ENCODE measurements at regions not wholly inside any gene's neighbourhood (a gene's known extent, or its start where the extent isn't known, plus 50 kb on each side); places are given as distances from the start of the nearest gene placed in this dataset.
"Not testable (repeated sequence)": the region's sequence is repeated elsewhere in the genome, so short reads cannot be mapped to it uniquely, and the experiment has no call there.

GRCh38 chr3:138890555-138891187 is 55.9 kb upstream of the PIK3CB start:
- in situ Hi-C loops (cut with MboI; ENCODE audit: low sequenced_read_pairs, unreplicated experiment) = no loop called here
- TF ChIP-seq CTCF (IDR thresholded peaks at IDR 0.05; ENCODE audit: borderline replicate concordance, control extremely low read depth, extremely low read depth, insufficient read depth, missing control alignments) = no peak
- peak; percentile 63 for DNase-seq (ENCODE audit: low spot score)

GRCh38 chr3:138889792-138890191 is 55.1 kb upstream of the PIK3CB start:
- TF ChIP-seq CTCF (IDR thresholded peaks at IDR 0.05; ENCODE audit: borderline replicate concordance, control extremely low read depth, extremely low read depth, insufficient read depth, missing control alignments) = no peak

GRCh38 chr3:138888560-138888959 is 53.8 kb upstream of the PIK3CB start:
- TF ChIP-seq CTCF (IDR thresholded peaks at IDR 0.05; ENCODE audit: borderline replicate concordance, control extremely low read depth, extremely low read depth, insufficient read depth, missing control alignments) = no peak
- in situ Hi-C loops (cut with MboI; ENCODE audit: low sequenced_read_pairs, unreplicated experiment) = no loop called here
- DNase-seq (ENCODE audit: low spot score) = no peak

More at GRCh38 chr3:138889792-138890191, 55.1 kb upstream of the PIK3CB start:
- in situ Hi-C loops (cut with MboI; ENCODE audit: low sequenced_read_pairs, unreplicated experiment) = no loop called here
- DNase-seq (ENCODE audit: low spot score) = no peak

GRCh38 chr3:138886096-138886495 is 51.4 kb upstream of the PIK3CB start:
- DNase-seq (ENCODE audit: low spot score); in situ Hi-C loops (cut with MboI; ENCODE audit: low sequenced_read_pairs, unreplicated experiment): not testable (repeated sequence)
